OCI-LY7 (cell line): ENCODE measurements at regions not wholly inside any gene's neighbourhood (a gene's known extent, or its start where the extent isn't known, plus 50 kb on each side); places are given as distances from the start of the nearest gene placed in this dataset.

Source experiments
- BruUV-seq: library from RNA; stranded (reverse); fragments of 400-500 nt; replicated peaks from 2 replicates; lab custom pipeline; 2021; lab: Mats Ljungman, UMichigan
- CTCF ChIA-PET: fragments of 300-600 bp; sonication (Branson Sonifier 250); formaldehyde crosslinking; loops from one replicate; lab custom pipeline; 2022; ENCODE audit warnings: antibody characterized with exemption; ENCODE audit not compliant: unreplicated experiment; lab: Charles Lee
- POLR2A ChIA-PET: fragments of 300-600 bp; sonication (Branson Sonifier 250); formaldehyde crosslinking; loops from one replicate; lab custom pipeline; 2022; ENCODE audit warnings: antibody characterized with exemption; lab: Charles Lee
- DNase-seq: peaks from one replicate; pipeline ENCODE4 v3.0.0-alpha.2; 2015; ENCODE audit warnings: low spot score
- H2AFZ ChIP-seq: fragments of 200-600 bp; sonication (generic), shearing (Covaris generic); 2 replicates; pipeline ENCODE4 v1.6.1; 2014; ENCODE audit warnings: mild to moderate bottlenecking, antibody characterized with exemption, low read length, moderate library complexity
- H3K27ac ChIP-seq: fragments of 200-600 bp; sonication (generic); 2 replicates; pipeline ENCODE4 v1.5.1; 2014; ENCODE audit warnings: mixed run types, low read depth, mild to moderate bottlenecking, moderate library complexity, low read length, inconsistent platforms; ENCODE audit not compliant: poor library complexity, severe bottlenecking
- H3K36me3 ChIP-seq: fragments of 200-600 bp; sonication (generic); 2 replicates; pipeline ENCODE4 v1.6.1; 2014; ENCODE audit warnings: mild to moderate bottlenecking, antibody characterized with exemption, low read length, moderate library complexity, mixed read lengths; ENCODE audit not compliant: insufficient read depth
- H3K4me1 ChIP-seq: fragments of 200-600 bp; sonication (generic); 2 replicates; pipeline ENCODE4 v1.5.1; 2014; ENCODE audit warnings: mild to moderate bottlenecking, low read length; ENCODE audit not compliant: insufficient read depth, poor library complexity, severe bottlenecking
- H3K4me2 ChIP-seq: fragments of 200-600 bp; sonication (generic); 2 replicates; pipeline ENCODE4 v1.6.1; 2014; ENCODE audit warnings: mild to moderate bottlenecking, low read length
- H3K4me3 ChIP-seq: fragments of 200-600 bp; sonication (generic); 2 replicates; pipeline ENCODE4 v1.5.1; 2014; ENCODE audit warnings: mild to moderate bottlenecking, low read depth, low read length; ENCODE audit not compliant: poor library complexity, severe bottlenecking
- H3K79me2 ChIP-seq: fragments of 200-600 bp; sonication (generic); 2 replicates; pipeline ENCODE4 v1.6.1; 2016; ENCODE audit warnings: low read depth, mild to moderate bottlenecking, low read length, moderate library complexity, mixed read lengths; ENCODE audit not compliant: insufficient read depth
- H3K9me2 ChIP-seq: fragments of 200-600 bp; sonication (generic); 2 replicates; pipeline ENCODE4 v1.6.1; 2016; ENCODE audit warnings: mild to moderate bottlenecking, low read length, mixed read lengths; ENCODE audit not compliant: insufficient read depth
- H3K9me3 ChIP-seq: fragments of 200-600 bp; sonication (generic); 2 replicates; pipeline ENCODE4 v1.6.1; 2014; ENCODE audit warnings: mild to moderate bottlenecking, mixed run types, low read length, mixed read lengths
- H4K20me1 ChIP-seq: fragments of 200-600 bp; sonication (generic); 2 replicates; pipeline ENCODE4 v1.6.1; 2014; ENCODE audit warnings: mild to moderate bottlenecking, antibody characterized with exemption, low read length, moderate library complexity, mixed read lengths; ENCODE audit not compliant: insufficient read depth
- CTCF ChIP-seq: fragments of 200-600 bp; sonication (generic); conservative IDR thresholded peaks from 2 replicates; pipeline ENCODE4 v1.5.1; 2014; ENCODE audit warnings: mild to moderate bottlenecking, antibody characterized with exemption, low read length, moderate library complexity, mixed read lengths
- EZH2phosphoT487 ChIP-seq: fragments of 200-600 bp; sonication (generic); IDR thresholded peaks from 2 replicates; pipeline ENCODE4 v1.6.1; 2018; ENCODE audit warnings: low read depth, borderline replicate concordance, mild to moderate bottlenecking, mixed run types, antibody characterized with exemption, low read length, moderate library complexity, mixed read lengths
- intact Hi-C: fragments of 100-400 bp; cut with micrococcal nuclease; formaldehyde crosslinking; loops from one replicate; pipeline ENCODE4 v1.10.0; 2022; ENCODE audit not compliant: unreplicated experiment

- no peak overlapping the region for H3K4me3 ChIP-seq
- no peaks in the 10 kb centered on the region for H3K9me2 ChIP-seq
- H3K4me2 ChIP-seq = no peak overlapping the region
- no peaks in the 10 kb centered on the region for H4K20me1 ChIP-seq
- intact Hi-C loops = no loop called here
- no peak for TF ChIP-seq EZH2phosphoT487
- TF ChIP-seq CTCF = no peak
- no TSS peak for BruUV-seq
- H3K36me3 ChIP-seq = no peaks in the 10 kb centered on the region
- no peak overlapping the region for H3K27ac ChIP-seq
- no peaks in the 10 kb centered on the region for H3K79me2 ChIP-seq
- no peaks in the 10 kb centered on the region for H3K9me3 ChIP-seq
- no peak for DNase-seq
- H3K4me1 ChIP-seq = no peaks in the 10 kb centered on the region
- CTCF ChIA-PET = no interaction called here
- POLR2A ChIA-PET = no interaction called here
- H2AFZ ChIP-seq = no peak overlapping the region
Observed at GRCh38 chr4:19913650-19914049, 338.1 kb upstream of the SLIT2 start.

- ChIA-PET CTCF (no interaction called here), POLR2A (no interaction called here)
- Histone ChIP-seq H3K4me1 (no peaks in the 10 kb centered on the region), H3K36me3 (no peaks in the 10 kb centered on the region), H3K9me3 (no peaks in the 10 kb centered on the region), H4K20me1 (no peaks in the 10 kb centered on the region), H3K27ac (no peak overlapping the region), H3K4me3 (no peak overlapping the region), H3K4me2 (no peak overlapping the region), H3K9me2 (no peaks in the 10 kb centered on the region), H2AFZ (no peak overlapping the region), H3K79me2 (no peaks in the 10 kb centered on the region)
- TF ChIP-seq EZH2phosphoT487 (no peak), CTCF (no peak)
- intact Hi-C loops = no loop called here
- no TSS peak for BruUV-seq
- DNase-seq = no peak
Observed at GRCh38 chr4:19910861-19911525, 340.7 kb upstream of the SLIT2 start.

- no peaks in the 10 kb centered on the region for H3K4me1 ChIP-seq
- H3K9me2 ChIP-seq = no peaks in the 10 kb centered on the region
- H4K20me1 ChIP-seq = no peaks in the 10 kb centered on the region
- TF ChIP-seq CTCF = no peak
- TF ChIP-seq EZH2phosphoT487 = no peak
- H3K4me3 ChIP-seq = no peak overlapping the region
- H3K79me2 ChIP-seq = no peaks in the 10 kb centered on the region
- H3K36me3 ChIP-seq = no peaks in the 10 kb centered on the region
- no TSS peak for BruUV-seq
- POLR2A ChIA-PET = interaction anchor here (0.7 kb wide), 1 partner anchor 54 kb away, joined by 6 read pairs; no protein-coding TSS in a partner anchor
- no peak for DNase-seq
- H2AFZ ChIP-seq = no peak overlapping the region
- no peaks in the 10 kb centered on the region for H3K9me3 ChIP-seq
- intact Hi-C loops = no loop called here
- CTCF ChIA-PET = no interaction called here
- no peak overlapping the region for H3K27ac ChIP-seq
- no peak overlapping the region for H3K4me2 ChIP-seq
Observed at GRCh38 chr4:19905024-19905423, 346.7 kb upstream of the SLIT2 start.
